ENCODE measurements at regions not wholly inside any gene's neighbourhood (a gene's known extent, or its start where the extent isn't known, plus 50 kb on each side); places are given as distances from the start of the nearest gene placed in this dataset.

DNA sequence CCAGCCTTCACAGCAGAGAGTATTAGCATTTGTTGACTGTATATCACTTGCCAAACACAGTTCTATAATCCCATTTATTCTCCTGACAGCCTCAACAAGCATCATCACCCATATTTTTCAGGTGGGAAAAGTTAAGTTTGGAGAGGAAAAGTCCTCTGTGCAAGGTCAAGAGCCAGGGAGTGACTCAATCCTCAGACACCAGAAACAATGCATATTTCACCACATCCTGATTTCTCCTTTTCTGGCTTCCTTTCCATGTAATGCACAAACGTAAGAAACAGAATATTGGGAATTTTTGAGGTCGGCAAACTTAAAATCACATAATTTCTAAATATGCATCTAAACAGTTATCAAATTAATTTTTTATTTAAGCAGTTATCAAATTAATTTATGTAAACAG lies 116.0 kb upstream of the GADL1 start:
- dilution Hi-C loops (cut with HindIII; ENCODE audit: low sequenced_read_pairs, unreplicated experiment): no loop called here

More for the DNA sequence above, 116.0 kb upstream of the GADL1 start:
- H2AFZ ChIP-seq (replicated peaks; ENCODE audit: low read length, poor library complexity): no peak overlapping the region
- no peak overlapping the region for H4K8ac ChIP-seq (ENCODE audit: low read depth in 2 of 2, low read length in 2 of 2)
- no TSS peak for BruUV-seq (replicated peaks)
- no peak overlapping the region for H3K4me2 ChIP-seq (ENCODE audit: low read depth, low read length)
- DNase-seq: peak; percentile 52
- TF ChIP-seq MAFK (IDR thresholded peaks at IDR 0.05; ENCODE audit: low read depth, low read length) (no peak), CEBPB (IDR thresholded peaks at IDR 0.05; ENCODE audit: low read depth, low read length) (peak; percentile 18; the same call in 1 of the 2 replicates)
- ATAC-seq (ENCODE audit: low read depth): no peak
- no peak overlapping the region; the same call in 1 of the 2 replicates for H2BK20ac ChIP-seq (ENCODE audit: low read depth, low read length)
- ChIA-PET POLR2A (ENCODE audit: unreplicated experiment) (no interaction called here), CTCF (no interaction called here)
- H3K56ac ChIP-seq (ENCODE audit: extremely low read depth, insufficient read depth, low read length): no peak overlapping the region
- no peaks in the 10 kb centered on the region for H3K4me1 ChIP-seq (ENCODE audit: control insufficient read depth, insufficient read depth, low read length)
- no peaks in the 10 kb centered on the region for H3K9me3 ChIP-seq (ENCODE audit: control insufficient read depth, insufficient read depth, low read length)
- H4K91ac ChIP-seq (ENCODE audit: insufficient read depth, low read depth, low read length): no peak overlapping the region
- H2BK5ac ChIP-seq (ENCODE audit: low read depth, low read length, poor library complexity, severe bottlenecking): no peak overlapping the region
- no peak overlapping the region for H2BK120ac ChIP-seq (ENCODE audit: low read depth, low read length)
- WGBS, 2 experiments (ENCODE audit: extremely low coverage in 2 of 2, insufficient read length in 1 of 2): no CpG with 5 or more reads among the region's 2 CpGs
- no peak overlapping the region for H3K23ac ChIP-seq (ENCODE audit: low read depth, low read length)
- no peak overlapping the region for H3K27ac ChIP-seq (ENCODE audit: insufficient read depth, low read length)
- H2AK5ac ChIP-seq (ENCODE audit: low read depth, low read length): no peak overlapping the region
- H3K14ac ChIP-seq (replicated peaks; ENCODE audit: low read depth, low read length): no peak overlapping the region
- no peaks in the 10 kb centered on the region; the same call in 1 of the 2 replicates for H3K9me1 ChIP-seq (ENCODE audit: insufficient read depth, low read length)
- H3K36me3 ChIP-seq (ENCODE audit: control insufficient read depth, insufficient read depth, low read length): no peaks in the 10 kb centered on the region
- H3K4me3 ChIP-seq (ENCODE audit: insufficient read depth, low read depth, low read length): no peak overlapping the region
- in situ Hi-C loops (cut with MboI; ENCODE audit: low sequenced_read_pairs) (no loop called here), intact Hi-C loops (cut with micrococcal nuclease) (loop anchor here (1.0 kb wide), 1 partner anchor 40 kb away; no protein-coding TSS in a partner anchor)
- no peak overlapping the region for H3K18ac ChIP-seq (ENCODE audit: low read depth, low read length)
- no peak overlapping the region for H4K5ac ChIP-seq (ENCODE audit: low read depth, low read length)
- no peaks in the 10 kb centered on the region for H4K20me1 ChIP-seq (ENCODE audit: insufficient read depth, low read length)
- no peaks in the 10 kb centered on the region for H3K79me1 ChIP-seq (ENCODE audit: low read depth in 1 of 2, low read length in 2 of 2)
- H2BK15ac ChIP-seq (ENCODE audit: low read depth, low read length): no peak overlapping the region
- no peak overlapping the region for H2AK9ac ChIP-seq (replicated peaks; ENCODE audit: low read depth, low read length, poor library complexity)
- H3K9ac ChIP-seq (ENCODE audit: low read depth, low read length): no peak overlapping the region
- H3K27me3 ChIP-seq (ENCODE audit: control insufficient read depth, insufficient read depth, low read length): no peaks in the 10 kb centered on the region
- no peak overlapping the region for H3K4ac ChIP-seq (ENCODE audit: low read depth, low read length)

Measured in IMR-90 (cell line).